H4 (cell line): ENCODE measurements at regions not wholly inside any gene's neighbourhood (a gene's known extent, or its start where the extent isn't known, plus 50 kb on each side); places are given as distances from the start of the nearest gene placed in this dataset.

Experiments used
- DNase-seq: peaks from one replicate; pipeline ENCODE4 v3.0.0-alpha.2; 2015; ENCODE audit warnings: low spot score

DNA sequence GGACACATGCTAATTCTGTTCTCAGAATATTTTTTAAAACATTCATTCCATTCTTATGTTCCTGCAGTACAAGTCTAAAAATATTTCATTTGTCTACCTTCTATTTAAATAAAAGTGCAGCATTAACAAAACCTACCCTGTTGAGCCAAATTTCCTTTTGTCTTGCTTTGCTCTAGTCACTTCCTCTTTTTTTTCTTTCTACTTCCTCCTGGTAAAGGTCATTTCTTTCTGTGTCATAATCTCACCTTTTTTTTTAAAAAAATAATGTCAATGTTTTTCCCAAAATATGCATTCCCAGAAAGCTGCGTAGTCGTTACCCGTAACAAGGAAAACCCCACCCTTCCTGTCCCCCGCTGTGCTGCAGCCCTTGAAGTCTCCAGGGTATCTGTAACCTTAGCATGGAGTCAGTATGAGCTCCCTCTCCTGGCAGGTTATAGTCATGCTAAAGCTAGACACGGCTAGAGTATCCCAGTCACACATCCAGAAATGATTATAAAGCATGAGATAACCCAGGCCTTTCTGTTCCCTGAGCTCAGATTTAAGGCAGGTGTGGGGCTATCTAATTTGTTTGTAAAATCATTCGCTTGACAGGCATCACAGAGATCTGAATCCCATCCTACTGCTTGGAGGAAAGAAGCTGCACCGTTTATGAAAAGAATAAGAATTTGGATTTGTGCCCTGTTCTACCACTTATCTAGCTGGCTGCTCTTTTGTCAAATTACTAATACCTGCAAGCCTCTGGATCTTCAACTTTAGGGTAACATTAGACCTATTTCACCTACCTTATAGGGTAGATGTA is 51.1 kb upstream of the EED start:
- DNase-seq, result peak; percentile 85

DNA sequence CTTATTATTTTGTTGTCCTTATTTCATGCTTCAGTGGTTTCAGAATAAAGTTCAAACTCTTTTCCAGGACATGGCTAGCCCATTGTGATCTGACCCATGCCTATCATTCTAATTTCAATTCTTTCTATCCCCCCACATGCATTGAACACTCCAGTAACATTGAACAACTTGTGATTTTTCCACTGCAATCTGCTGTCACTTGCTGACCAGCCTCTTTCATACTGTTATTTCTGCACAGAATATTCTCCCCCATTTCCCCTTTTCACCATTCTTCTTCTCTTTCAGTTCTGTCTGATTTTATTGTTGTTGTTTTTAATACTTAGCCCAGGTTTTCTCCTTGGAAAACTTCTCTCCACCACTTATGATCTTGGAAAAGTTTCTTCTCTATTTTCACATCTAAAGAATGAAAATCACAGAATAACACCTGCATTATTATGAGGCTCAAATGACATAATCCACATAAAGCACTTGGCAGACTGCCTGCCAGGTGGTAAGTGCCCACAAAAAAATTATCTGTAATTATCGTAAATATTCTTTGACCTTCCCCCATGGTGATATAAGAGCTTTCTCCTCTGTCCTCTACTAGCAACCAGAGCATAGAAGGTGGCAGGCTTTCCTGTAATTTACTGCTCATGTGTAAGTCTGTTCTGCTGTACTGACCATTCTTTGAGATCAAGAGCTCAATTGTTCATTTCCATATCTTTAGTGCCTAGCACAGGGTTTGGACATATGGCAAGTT is 51.9 kb upstream of the EED start:
- DNase-seq, result no peak

DNA sequence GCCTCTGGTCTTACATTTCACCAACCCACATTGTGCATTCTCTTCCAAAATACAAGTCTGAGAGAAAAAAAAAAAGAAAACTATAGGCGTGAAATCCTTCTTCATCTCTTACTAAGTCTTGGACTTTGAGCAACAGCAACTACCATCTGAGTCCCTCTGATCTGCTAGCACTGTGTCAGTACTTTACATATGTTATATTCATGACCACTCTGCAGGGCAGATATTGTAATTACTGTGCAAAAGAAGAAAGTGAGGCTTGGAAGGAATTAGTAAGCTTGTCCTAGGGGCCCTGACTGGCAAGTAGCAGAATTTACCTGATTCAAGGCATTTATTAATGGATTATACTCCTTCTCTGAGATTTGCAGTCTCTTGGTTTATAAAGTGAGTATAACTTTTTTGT is 52.7 kb upstream of the EED start:
- DNase-seq, result no peak

DNA sequence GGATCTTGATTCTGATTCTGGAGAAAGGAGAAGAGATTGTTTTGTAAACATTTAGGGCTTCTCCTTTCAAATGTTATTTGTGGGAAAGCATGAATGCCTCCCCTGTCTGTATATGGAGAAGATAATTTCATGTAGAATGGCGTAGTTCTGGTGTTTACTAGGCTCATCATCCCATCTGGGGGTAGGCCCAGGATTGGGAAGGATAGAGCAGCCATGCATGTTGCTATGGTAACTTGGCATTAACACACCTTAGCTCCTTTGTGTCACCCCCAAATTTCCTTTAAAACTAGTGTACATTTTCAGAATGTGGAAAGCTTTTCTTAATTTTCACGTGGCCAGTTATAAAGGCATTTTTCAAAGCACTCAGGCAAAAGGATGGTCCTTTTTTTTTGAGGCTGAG is 57.5 kb upstream of the EED start:
- no peak for DNase-seq

DNA sequence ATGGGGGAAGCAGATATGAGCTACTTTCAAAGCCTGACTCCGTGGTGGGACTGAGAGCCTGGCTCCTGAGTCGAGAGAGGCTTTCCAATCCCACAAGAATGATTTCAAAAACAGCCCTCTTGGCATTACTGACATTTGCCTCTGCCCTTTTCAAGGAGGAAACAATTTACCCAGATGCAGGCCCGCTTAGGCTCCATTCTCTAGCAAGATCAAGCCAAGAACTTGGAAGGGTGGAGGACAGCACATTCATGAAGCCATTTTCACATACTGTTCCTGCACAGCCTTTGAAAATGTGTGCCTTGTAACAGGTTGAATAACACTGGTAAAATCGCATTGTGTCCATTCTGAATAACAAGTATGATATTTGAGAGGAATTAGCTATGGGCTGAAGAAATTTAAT is 58.2 kb upstream of the EED start:
- no peak for DNase-seq

DNA sequence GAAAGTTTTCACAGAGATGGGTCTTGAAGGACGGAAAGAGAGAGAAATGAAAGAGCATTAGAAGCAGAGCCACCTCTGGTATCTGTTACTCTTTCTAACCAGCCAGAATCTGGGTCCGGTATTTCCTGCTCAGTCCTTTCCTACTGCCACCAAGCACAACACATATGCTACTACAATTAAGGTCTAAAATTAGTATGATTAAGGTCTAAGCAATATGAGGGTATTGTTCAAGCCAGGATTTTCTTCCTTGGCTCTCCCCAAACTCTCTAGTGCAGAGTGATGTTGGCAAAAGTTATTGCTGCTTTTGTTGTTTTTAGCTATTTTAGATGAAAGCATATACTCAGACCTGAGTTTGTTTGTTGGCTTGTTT is 59.2 kb upstream of the EED start:
- DNase-seq, result no peak

DNA sequence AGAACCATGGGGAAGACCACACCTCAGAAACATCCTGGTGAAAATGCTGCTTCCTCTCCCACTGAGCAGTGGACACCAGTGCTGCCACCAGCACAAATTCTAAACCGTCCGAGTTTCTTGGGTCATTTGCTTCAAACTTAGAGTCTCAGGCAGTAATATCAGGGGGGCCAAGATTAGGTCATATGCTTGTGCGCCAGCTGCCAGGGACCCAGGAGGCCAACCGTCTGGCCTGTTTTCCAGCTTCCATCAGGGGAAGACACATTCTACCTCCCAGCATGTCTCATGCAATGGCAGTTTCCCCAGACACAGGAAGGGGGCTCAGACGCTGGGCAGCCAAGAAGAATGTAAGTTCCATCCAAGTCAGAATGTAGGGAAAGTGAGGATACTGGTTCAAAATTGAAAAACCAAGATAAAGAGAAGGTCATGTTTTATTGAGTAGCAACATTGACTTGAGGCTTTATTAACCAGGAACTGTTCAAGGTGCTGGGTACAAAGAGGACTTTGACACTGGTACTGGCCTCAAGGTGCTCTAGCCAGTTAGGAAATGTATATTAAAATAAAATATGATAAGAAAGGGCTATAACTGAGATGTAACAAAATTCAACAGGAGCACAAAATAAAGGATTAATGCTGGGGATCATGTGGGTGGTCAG is 59.7 kb upstream of the EED start:
- DNase-seq, result no peak

DNA sequence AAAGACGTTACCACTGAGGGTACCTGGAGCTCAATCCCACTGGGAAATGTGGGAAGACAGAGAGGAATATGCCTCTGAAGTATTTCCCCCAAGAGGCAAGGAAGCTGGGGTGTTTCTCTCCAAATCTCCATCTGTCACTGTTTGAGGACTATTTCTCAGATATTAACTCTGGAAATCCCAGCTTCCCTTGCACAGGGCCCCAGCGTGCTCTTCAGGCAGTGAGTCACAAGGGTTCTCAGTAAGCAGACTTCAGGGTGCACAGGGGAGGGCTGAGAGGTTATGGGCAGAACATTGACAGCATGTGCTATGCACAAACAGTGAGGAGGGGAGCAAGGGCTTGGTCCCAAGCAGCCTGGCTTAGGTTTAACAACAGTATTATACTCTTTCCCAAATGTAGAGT is 60.9 kb upstream of the EED start:
- no peak for DNase-seq

DNA sequence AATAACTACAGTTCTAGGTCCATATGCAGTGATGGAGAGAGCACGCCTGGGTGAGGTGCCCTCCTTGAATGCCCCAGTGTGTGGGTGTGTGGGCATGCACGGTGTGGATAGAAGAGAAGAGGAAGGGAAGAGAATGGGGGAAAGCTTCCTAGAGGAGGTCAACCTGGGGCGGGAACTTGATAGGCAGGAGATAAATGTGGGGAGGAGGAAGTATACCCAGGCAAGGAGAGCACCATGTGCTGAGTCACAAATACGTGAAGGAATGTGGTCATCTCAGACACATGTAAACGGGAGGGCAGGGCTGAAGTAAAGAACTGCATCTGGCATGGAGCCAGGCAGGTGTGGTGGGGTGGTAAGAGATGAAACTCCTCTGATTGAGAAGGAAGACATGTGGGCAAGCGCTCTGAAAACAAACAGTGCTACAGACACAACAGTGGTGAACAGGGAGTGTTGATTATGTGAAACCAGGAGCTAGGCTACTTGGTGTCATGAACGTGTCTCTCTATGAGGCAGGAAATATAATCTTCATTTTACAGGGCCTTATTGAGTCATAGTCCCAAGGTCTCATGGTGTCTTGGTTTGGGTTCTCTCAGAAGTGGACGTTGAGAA is 61.5 kb upstream of the EED start:
- peak; percentile 33 for DNase-seq

DNA sequence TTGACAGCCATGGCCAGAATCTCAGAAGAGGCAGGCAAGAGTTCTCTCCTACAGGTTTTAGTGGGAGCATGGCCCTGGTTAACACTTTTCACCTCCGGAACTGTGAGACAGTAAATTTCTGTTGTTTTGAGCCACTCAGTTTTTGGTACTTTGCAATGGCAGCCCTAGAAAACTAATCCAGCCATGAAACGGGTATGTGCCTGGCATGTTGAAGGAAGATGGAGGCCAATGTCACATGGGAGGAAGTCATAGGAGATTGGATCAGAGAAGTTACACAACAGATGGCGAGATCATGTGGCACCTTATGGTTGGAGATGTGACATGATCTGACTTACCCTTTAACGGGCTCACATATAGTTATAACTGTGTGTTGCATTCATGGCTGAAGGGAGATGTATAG is 63.2 kb upstream of the EED start:
- DNase-seq, result no peak

DNA sequence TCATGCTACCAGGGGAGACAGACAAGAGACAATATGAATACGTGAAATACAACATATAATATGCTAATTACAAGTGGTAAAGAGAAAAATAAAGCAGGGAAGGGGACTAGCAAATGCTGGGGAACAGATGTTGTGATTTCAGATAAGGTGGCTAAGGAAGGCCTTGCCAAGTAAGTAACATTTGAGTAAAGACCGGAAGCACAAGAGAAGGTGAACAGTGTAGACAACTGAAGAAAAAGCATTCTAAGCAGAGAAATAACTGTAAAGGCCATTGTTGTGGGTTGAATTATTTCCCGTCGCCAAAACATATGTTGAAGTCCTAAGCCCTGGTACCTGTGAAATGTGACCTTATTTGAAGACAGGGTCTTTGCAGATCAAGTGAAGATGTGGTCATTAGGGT is 63.7 kb upstream of the EED start:
- DNase-seq, result no peak

DNA sequence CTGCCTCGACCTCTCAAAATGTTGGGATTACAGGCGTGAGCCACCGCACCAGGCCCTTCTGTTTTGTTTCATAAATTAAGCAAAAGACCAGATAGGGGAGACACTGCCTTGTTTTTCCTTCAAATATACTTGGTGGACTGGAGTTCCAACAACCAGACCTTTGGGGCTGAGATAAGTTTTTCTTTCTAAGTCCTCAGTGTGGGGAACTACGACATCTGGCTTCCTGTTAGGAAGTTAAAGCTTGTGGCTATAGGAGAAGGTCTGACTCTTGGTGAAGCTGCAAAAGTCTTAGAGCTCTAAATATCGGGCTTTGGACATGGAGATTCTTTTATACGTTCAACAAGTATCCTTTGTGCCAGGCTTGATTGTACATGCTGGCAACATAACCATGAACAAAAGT is 64.1 kb upstream of the EED start:
- DNase-seq, result no peak

DNA sequence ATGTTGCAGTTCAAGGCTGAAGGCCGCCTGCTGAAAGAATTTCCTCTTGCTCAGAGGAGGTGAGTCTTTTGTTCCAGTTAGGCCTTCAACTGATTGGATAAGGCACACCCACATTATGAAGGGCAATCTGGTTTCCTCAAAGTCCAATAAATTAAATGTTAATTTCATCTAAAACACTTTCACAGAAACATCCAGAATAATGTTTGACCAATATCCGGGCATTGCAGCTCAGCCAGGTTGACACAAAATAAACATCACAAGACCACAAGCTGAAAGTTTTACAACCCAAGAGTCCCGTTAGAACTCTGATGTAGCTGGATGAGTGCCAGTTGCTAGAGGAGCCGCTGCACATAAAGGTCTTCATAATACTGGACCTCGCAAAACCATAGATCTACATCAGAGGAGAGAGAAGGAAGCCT is 64.9 kb upstream of the EED start:
- no peak for DNase-seq

DNA sequence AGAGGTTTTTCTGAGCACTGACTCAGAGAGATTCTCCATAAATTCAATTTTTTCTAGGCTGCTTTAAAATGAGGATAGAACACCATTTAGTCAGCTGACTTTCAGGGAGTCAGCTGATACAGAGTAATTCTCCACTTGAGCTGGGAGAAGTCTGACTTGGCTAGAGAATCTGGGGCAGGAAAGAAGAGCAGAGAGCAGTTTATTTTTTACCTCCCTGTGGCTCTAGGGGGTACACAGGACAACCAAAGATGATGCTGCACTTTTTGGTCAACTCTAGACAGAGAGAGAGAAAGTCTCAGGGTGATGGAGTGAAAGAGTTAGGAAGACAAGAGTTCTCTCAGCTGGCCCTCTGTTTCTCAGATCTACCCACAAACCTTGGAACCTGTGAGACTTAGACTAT is 67.3 kb upstream of the EED start:
- DNase-seq, result no peak

DNA sequence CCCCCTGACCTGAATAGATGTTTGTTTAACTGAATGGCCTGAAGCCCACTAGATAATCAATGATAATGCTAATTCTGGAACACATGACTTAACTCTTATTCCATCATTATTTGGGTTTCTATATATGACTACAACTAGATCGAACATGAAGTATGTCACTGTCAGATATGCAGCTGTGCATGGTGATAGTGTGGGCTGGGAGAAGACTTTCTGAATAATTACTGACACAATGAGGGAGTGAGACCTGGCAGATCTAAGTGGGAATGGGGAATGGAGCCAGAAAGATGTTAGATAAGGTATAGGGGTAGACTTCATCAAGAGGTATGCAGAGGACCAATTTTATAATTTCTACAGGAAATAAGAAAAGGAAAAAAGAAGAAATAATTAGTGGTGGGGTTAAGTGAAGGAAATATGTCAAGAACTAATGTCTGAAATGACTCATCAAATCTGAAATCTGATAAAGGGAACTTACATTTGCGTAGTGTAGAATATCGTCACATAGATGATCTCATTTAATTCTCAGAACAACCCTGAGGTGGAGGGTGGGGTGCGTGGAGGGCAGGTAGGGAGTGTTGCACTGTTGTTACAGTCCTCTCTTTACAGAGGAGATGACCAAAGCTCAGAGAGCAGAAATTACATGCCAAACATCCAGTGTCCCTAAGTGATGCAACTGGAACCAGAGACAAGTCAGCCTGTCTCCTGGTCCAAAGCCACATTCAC is 68.2 kb upstream of the EED start:
- DNase-seq, result peak; percentile 16

DNA sequence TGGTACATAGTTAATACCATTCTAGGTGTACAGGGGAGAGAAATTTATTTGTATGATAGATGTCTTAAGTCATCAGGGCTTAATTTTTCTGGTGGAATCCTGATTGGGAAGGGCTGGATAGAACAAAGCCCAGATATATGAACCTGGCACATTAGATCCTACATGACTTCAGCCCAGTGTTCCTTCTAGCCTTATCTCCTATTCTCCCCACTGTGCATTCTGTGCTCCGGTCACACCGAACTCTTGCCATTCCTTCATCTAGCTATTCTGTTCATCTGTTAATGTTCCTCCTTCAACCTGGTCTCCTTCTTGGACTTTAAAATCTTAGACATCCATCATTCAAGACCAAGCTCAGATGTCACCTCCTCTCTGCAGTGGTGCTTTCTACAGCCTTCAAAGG is 68.9 kb upstream of the EED start:
- DNase-seq, result no peak

DNA sequence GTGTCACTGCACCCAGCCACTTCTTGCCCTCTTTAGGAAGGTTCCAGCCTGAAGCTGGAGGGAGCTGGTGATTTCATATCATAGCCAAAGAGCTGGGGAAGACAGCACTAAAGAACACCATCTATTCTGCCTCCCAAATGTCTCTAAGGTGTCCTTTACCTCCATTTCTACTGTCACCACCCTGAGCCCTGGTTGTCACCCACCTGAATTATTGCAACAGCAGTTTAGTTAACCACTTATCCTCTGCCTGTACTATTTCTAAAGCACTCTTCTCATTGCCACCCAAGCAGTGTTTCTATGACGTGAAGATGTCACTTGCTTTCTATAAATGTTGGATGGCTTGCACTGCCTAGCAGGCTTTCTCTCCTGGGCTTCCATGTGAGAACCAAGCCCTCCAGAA is 69.4 kb upstream of the EED start:
- no peak for DNase-seq

DNA sequence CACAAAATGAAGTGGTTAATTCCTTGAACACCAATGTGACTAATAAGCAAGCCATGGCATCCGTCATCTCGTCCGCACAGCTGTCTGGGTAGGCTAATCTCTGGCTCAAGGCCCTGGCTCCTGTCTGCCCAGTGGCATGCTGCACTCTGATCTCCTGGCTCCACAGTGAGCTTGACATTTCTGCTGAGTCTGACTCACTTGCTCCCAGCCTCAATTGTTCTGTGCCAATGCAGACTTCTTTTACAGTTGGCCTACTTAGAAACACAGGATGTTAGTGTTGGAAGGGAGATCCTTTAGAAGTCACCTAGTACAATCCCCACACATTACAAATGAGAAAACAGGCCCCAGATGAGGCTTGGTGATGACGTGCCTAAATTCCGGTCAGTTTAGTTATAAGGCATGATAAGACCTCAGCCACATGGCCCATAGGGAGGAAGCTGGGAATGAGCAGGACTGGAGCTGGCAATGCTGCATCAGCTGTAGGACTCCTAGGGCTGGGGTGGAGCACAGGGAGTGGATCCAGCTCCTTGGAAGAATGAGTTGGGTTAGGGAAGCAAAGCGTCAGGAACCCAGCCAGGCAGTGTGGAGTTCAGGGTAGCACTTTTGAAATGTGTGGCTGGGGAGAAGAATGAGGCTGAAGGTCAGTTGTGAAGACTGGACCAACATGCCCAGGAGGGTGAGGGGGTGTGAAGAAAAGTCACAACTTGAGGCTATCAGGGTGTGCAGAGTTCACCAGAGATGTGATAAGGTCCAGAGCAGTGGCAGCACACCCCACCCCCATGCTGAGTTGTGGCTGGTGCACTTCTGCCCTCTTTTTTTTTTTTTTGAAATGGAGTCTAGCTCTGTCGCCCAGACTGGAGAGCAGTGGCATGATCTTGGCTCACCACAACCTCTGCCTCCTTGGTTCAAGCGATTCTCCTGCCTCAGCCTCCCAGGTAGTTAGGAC is 70.2 kb upstream of the EED start:
- DNase-seq, result peak; percentile 73

DNA sequence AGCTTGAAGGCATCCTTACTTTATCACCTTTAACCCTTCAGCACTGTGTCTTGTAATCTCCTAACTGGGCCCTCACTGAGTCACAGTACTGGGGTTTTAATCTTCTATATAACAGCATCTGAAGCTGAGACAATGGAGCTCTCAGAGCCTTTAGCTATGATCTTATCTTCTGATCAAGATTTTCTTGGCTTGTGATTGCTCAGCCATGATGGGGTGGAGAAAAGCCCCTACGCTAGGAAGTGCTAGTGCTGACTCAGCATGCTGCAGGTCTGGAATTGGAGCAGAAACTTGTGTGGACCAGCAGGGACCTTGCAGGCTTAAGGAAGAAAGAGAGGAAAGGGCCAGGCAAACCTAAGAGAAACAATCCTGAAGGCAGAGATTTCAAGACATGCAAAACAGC is 71.7 kb upstream of the EED start:
- no peak for DNase-seq

DNA sequence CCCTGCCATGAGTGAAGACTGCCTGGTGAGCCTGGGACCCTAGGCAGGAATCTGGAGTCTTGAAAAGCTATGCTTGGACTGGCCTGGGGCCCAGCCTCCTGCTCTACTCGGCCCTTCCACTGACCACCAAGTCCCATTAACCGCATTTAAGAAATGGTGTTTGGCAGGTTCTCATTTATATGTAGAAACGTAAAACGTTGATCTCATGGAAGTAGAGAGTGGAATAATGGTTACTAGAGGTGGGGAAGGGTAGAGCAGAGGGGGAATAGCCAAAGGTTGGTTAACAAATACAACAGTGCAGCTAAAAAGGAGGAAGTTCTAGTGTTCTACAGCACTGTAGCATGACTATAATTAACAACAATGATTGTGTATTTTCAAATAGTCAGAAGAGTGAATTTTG is 72.9 kb upstream of the EED start:
- DNase-seq, result no peak
